ENCODE measurements at regions not wholly inside any gene's neighbourhood (a gene's known extent, or its start where the extent isn't known, plus 50 kb on each side); places are given as distances from the start of the nearest gene placed in this dataset.
"Not testable (repeated sequence)": the region's sequence is repeated elsewhere in the genome, so short reads cannot be mapped to it uniquely, and the experiment has no call there.

DNA sequence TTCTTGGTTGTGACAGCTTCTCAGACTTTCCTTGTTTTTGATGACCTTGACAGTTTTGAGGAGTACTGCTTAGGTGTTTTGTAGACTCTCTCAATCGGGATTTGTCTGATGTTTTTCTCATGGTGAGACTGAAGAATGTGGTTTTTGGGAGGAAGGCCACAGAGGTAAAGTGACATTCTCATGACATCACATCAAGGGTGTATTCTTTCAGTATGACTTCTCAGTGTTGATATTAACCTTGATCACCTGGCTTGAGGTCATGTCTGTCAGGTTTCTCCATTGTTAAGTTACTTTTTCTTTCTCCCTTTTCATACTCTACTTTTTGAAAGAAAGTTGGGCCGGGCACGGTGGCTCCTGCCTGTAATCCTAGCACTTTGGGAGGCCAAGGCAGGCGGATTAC, 269.9 kb downstream of the ZNF37A start:
- not testable (repeated sequence) for DNase-seq

DNA sequence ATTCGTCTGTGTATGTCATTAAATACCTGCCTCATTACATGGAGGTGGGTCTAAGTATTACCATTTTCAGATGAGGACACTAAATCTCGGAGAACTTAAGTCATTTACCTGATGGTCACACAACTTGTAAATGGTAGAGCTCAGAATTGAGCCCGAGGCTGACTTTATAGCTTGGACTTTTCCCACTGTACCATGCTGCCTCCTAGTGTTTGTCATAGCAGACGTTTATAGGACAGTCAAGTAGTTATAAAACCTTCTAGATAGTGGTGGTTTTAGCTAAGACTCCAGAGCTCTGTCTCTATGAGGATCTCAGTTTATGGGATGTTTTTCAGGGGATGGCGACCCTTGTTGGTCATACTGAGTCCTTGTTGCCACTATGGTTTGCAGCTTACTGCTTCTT, 271.8 kb downstream of the ZNF37A start:
- DNase-seq: peak; percentile 16

GRCh38 chr10:38383800-38384199, 289.7 kb downstream of the ZNF37A start:
- not testable (repeated sequence) for DNase-seq

DNA sequence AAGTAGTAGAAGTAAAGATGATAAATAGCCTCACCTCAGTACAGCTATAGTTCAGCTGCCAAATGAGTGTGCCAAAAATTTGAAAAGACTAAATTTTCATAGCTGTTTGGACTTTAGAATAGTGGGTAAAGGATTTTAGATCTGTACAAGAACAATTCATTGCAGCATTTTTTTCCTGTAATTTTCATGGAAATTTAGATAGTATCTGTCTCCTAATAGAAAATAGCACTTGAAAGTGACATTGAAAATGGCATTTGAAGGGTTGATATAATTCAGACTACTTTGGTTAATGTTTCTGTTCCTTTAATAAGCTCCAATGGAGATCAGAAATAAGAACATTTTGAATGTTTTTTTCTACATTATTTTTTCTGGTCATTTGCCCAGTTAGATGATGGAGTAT, 292.7 kb downstream of the ZNF37A start:
- DNase-seq: not testable (repeated sequence)

GRCh38 chr10:38390725-38391124, 296.6 kb downstream of the ZNF37A start:
- peak; percentile 50 for DNase-seq

GRCh38 chr10:38395465-38395864, 301.3 kb downstream of the ZNF37A start:
- not testable (repeated sequence) for DNase-seq

- not testable (repeated sequence) for DNase-seq
These were observed 302.2 kb downstream of the ZNF37A start for GRCh38 chr10:38396178-38396954.

GRCh38 chr10:38401565-38401964, 307.4 kb downstream of the ZNF37A start:
- not testable (repeated sequence) for DNase-seq

DNA sequence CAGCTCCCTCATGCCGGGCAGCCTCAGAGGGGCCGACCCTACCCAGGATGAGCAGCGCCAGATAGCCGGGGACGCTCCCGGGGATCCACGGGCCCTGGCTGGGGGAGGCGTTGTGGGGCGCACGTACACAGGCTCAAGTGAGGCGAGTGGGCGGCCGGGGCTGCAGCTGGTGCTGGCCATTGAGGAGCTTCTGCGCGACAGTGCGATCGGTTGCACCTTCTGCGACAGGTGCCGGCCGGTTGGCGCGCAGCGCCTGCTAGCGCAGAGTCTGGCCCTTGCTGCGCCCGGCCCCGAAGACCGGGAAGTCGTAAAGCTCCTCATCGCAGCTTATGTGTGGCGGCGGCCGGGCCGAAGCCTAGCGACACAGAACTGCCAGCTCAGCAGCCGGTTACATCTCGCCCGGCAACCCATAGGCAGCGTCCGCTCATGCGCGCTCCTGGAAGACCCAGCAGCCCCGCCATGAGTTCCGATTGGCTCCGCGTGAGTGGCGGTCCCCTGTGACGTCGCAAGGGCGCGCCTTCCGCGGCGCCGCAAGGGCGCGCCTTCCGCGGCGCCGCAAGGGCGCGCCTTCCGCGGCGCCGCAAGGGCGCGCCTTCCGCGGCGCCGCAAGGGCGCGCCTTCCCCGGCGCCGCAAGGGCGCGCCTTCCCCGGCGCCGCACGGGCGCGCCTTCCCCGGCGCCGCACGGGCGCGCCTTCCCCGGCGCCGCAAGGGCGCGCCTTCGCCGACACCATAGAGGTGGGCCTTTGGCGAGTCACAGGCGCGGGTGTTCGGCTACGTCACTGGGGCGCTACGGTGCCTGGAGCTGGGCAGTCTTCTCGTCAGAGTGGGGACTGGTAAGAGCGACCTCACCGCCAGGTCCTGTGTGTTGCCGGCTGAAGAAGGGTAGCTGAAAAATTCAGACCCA, 308.6 kb downstream of the ZNF37A start:
- peak; percentile 95 for DNase-seq

- not testable (repeated sequence) for DNase-seq
These were observed 309.4 kb downstream of the ZNF37A start for GRCh38 chr10:38403347-38404117.

GRCh38 chr10:38423634-38424033, 329.5 kb downstream of the ZNF37A start:
- DNase-seq: not testable (repeated sequence)

- DNase-seq: not testable (repeated sequence)
These were observed 336.1 kb downstream of the ZNF37A start for GRCh38 chr10:38430242-38430641.

DNA sequence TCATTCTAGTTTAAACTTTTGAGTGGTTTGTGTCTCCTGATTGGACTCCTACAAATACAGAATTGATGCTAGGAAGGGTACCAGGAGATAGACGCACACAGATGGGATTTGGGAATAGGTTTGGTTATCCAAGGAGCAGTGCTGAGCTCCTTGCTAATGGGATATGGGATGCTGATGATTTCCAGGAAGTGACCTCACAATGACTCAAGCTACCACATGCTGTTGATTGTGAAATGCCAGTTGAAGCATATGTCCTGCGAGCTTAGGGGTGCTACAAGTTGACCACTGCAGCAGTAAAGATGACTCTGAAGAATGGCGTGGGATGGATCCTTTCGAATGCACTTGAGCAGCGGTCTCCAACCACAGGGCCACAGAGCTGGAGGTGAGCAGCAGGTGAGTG, 343.2 kb downstream of the ZNF37A start:
- not testable (repeated sequence) for DNase-seq

DNA sequence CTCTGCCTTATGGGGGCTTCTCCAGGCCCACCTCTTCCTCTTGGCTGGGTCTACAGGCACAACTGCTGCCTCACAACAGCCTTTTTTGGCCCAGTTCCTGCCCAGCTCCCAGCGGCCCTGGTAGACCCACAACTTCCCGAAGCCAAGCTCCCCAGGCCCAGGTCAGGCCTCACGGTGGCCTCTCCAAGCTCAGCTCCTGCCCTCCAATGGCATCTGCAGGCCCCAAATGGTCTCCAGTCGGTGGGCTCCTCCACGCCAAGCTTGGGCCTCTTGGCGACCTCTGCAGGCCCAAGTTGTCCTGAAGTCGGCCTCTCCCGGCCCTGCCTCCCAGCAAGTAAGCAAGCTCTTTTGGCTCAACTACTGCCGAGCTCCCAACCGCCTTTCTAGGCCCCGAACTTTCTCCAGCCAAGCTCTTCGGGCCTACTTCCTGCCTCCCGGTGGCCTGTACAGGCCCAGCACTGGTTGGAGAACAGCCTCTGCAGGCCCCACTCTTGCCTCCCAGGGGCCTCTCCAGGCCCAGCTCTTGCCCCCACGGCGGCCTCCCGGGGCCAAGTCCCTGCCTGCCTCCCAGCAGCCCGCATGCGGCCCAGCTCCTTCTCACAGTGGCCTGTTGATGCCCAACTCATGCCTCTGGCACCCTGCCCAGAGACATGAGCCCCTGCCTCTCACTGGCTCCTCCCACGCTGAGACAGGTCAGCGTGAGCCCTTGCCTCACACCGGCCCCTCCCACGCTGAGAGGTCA, 354.6 kb downstream of the ZNF37A start:
- not testable (repeated sequence) for DNase-seq

- DNase-seq: not testable (repeated sequence)
These were observed 355.5 kb downstream of the ZNF37A start for GRCh38 chr10:38449618-38450017.

- DNase-seq: not testable (repeated sequence)
These were observed 356.4 kb downstream of the ZNF37A start for GRCh38 chr10:38450372-38451057.

- not testable (repeated sequence) for DNase-seq
These were observed 357.3 kb downstream of the ZNF37A start for GRCh38 chr10:38451306-38451967.

All from stimulated activated CD4-positive, alpha-beta T cell treated with anti-CD3 and anti-CD28 coated beads, Interleukin-4, amount 100 ng/mL, for 24 hours (primary cell).